ENCODE measurements at regions not wholly inside any gene's neighbourhood (a gene's known extent, or its start where the extent isn't known, plus 50 kb on each side); places are given as distances from the start of the nearest gene placed in this dataset.

DNA sequence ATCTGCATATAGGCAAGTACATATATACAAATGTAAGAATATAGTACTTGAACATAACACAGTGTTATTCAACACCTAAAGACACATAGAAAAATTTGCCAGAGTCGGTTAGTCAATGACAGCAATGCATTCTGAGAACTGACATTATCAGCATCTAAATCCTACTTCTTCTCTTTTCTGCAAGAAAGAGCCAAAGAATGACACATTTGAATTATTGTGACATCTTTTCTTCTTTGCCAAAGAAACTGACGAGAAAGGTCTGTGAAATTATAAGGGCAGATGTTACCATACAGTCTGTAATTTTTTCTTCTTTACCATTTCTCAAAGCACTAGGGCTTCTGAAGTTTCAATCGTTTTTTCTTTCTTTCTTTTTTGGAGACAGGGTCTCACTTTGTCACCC, 350.9 kb upstream of the NBEA start:
- no peak for DNase-seq

DNA sequence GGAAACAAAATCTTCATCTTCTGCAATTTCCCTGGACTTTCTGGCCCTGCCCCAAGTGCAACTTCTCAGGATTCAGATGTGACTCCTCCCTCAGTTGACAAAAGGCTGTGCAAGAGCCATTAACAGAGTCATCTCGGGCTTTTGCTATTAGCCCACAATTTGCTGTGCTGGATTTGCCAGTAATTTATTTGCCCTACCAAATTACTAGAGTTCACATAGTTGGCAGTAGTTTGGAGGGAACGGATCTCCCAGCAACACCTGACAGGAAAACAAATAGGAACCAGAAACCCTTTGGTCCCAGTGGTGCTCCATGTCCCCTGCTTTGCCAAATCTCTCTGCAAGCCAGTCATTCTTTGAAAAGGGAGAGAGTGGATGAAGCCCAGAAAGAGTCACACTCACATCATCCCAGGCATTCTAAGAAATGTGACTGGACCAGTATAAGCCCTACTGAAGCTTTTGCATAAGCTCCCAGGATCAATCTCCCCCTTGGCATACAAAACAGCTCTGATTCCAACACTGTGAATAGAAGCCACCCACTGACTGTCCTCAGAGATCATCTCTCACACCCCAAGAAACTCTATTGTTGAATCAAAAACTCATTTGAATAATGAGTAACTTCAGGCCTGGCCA, 350.1 kb upstream of the NBEA start:
- DNase-seq, result no peak

DNA sequence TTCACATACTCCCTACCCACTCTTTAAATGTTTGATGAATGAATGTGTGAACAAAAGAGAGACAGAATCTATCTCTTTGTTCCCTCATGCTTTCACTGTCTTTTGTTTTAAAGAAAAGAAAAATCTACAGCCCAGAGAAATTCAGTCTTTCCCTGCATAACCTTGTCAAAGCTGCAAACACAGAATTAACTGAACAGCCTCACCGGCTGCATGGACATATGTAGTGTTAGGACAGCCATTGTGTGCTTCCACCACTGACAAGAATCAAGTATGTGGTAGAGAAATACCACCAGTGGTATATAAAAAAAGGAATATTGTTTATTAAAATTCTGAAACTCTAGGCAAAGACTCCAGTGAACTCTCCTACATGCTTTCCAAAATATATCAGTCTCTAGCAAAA, 348.4 kb upstream of the NBEA start:
- no peak for DNase-seq

DNA sequence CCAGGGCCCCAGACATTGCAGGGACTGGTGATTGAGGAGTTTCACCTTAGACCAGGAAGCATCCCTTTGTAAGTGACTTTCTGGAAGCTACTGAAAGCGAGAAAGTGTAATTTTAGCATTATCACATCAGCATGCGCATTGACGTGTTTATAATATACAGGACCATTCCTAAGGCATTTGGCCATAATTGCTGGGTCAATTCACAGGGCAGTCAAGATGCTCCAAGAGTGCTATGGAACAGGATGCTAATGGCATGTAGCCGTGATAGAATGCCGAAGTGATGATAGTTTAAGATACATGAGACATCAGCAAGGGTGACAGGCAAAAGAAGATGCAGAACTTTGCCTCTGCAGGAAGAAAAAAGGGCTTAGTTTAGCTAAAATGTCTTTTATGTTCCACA, 347.6 kb upstream of the NBEA start:
- DNase-seq, result no peak

DNA sequence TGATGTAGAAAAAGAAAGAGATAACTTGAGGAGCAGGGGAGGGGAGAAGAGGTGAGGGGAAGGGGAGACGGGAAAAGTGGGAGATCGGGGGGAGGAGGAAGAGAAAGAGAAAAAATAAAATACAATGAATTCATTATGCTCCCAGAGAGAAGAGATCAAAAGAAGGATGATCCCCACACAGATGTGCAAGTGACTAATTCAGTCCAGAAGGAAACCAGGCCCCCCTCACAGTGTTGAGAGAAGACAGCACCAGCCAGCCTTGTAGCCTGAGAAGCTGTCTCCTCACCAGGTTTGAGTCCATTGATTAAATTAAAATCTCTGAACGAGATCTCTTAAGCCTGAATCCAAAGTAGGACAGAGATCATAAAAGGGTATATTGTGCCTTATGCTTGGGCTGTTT, 333.7 kb upstream of the NBEA start:
- no peak for DNase-seq

DNA sequence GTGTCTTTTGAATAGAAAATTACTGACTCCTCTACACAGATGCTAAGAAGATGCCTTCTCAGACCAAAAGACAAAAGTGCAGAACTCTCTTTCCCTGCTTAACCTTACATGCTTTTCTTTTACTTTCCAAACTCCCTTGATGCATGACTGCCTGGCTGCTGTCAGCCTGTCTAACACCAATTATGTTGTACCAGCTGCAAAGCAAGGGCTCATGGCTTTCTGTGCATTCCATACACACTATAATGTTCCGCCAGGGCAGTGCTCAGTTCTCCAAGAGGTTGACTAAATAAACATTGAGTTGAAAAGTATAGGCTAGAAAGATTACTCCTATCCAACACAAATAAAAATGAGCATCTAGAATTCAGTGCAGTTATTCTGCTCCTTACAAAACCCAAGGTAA, 330.4 kb upstream of the NBEA start:
- no peak for DNase-seq

DNA sequence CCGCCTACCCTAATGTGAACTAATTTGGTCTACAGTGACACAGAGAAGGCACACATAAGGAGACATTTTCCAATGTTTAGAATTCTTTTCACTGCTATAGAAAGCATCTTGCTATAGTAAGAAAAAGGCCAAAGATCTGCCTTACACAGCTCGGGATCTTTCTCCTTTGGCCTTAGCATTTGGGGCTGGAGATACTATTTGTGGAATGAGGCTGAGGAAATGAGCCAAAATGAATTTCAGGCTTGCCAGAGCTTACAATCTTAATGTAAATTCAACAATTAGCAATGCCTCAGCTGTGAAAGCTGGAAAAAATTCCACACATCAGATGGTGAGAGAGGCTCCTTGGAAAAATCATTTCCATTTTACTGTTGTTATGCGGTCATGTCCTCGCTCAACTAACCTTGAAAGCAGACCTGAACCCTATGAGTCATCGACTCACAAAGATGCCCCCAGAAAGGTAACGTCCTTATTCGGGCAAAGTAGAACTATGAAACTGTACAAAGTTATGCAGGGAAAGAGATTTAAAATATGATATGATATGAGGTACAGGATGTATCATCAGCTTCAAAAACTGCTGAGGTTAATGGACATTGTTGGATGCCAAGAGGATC, 324.5 kb upstream of the NBEA start:
- no peak for DNase-seq

DNA sequence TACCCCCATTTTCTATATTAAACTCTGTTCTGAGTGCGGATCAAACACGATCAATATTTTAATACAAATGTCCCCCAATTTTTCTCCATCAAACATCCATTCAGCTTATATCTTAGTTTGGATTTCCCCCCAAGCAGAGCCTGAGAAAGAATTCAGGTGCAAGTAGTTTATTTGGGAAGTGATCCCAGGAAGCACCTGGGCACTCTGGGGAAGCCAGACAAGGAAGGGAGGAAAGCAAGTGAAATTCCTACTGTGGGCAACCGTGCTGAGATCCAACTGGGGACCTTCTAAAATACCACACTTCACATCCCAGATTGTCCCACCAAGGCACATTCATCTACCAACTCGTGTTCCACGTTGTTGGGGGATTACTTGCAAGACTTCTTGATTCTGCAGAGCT, 323.4 kb upstream of the NBEA start:
- no peak for DNase-seq

DNA sequence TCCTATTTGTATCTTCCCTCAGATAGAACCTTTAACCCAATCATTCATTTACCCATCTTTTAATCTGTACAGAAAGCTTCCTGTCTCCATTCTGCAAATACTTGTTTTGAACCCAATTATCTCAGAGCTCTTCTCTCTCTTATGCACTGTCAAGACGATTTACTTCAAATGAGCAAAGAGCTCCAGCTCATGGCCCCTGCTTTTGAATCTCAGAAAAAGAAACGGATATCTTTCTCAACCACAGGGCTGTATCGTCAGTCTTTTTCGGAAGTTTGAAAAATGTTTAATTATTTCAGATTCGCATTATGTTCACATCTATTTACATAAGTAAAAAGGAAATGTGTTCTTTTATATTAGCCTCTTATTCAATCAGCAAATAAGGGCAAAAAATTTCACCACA, 322.7 kb upstream of the NBEA start:
- DNase-seq, result no peak

DNA sequence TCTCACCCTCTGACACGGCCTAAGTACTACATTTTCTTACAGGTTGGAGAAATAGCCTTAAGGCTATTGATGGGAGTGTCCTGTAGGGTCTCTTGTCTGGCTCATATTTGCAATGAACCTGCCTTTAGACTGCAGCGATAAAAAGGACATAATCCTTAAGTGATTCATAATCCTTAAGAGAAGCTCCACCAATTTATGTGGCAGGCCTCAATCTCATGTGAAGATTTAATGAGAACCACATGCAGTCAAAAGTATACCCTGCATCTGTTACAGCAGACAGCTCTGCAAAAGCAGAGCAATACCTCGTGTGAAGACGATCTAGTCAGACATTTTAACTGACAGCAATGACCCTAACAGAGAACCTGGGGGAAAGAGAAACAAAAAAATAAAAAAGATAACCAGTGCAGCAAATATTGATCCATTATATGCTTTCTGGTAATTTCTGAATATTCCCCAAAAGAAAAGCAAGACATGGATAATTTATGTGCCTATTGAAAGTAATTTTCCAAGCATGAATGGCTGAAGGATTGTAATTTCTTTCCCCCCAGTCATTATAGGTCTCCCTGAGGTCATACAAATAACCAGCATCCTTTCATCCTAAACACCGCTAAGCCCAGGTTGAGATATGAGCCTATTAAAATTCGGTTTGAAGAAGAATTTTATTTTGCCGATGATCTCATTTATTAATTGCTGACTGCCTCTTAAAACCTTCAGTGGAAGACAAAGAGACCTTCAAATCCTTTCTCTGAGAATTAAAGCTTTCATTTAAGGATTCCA, 321.8 kb upstream of the NBEA start:
- no peak for DNase-seq

DNA sequence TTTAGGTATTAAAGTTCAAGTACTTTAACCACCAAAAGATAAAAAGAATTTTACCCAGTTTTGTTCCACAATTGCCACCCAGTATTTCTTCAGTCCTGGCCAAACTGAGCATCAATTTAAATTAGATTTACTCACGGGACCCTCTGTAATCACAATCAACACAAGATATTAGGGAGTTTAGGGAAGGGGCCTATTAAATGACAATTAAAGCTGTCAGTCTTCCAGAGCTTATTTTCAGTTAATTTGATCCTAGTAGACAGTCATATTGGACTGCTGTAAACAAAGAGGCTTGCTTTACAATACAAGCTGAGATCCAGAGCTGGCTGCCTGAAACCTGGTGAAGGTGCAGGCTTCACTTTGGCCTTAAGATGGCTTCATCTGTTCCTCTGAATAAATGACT, 321.2 kb upstream of the NBEA start:
- no peak for DNase-seq

DNA sequence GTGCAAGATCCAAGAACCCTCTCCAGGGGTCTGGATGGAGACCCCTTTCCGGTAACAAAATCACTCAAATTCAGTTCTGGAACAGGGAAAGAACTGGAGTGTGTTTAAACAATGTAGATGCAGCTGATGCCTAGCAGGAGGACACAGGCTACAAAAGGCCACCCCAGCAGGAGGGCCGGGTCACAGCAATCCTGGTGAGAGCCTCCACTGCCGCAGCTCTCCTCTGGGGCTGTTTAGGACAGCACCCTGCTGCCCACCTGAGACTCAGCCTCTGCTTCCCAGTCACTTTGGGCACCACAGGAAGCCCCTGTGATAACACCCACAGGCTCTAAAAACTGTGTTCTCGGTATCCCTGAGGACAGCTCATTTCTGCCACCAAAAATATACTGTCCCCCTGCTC, 318.7 kb upstream of the NBEA start:
- DNase-seq, result no peak

DNA sequence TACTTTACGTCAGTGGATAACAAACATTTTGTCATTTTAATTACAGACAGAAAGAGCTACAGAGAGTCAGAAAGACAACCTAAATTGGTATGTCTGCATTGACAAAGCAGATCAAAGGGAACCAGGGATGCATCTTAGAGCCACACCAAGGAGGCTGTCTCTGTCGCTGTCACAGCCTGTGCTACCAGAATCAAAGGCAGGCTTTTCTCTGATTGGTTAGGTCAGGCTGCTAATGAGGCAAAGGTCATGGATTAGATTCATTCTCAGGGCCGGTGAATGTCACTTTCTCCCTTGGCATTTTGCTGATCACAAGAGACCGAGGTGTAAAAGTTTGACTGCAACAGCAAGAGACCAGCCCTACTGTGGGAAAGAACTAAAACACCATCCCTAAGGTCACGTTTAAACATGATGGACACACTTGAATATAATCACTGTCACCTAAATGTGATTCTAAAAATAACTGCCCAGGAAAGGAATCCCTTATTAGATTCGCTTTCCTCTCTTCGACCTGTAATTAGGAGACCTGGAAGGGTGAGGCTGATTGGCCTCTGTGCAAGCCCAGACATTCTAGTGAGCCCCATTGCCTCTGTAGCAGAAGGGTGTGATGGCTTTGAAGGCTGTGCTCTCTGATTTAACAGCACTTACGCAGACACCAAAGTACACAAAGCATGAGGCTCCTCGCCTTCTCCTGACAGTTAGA, 314.4 kb upstream of the NBEA start:
- DNase-seq, result no peak

DNA sequence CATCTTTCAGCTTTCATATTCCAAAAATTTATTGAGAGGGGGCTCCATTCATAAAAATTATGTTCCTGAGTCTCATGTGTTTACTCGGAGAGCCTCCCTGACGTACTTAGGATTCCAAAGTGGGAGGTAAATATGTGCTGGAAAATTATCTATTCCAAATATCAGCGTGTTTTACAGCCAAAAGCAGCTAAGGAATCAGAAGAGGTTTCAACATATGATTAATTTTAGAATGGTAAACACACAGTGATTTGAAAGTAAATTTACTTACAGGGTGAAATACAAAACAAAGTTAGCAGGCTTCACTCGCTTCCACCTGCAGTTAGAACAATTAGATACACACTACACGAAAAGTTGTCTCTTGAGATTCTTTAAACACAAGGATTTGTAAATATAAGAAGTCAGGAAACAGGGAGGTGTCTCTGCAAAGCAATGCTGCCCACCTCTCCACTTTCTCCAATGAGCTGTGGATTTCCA, 313.8 kb upstream of the NBEA start:
- DNase-seq, result no peak

DNA sequence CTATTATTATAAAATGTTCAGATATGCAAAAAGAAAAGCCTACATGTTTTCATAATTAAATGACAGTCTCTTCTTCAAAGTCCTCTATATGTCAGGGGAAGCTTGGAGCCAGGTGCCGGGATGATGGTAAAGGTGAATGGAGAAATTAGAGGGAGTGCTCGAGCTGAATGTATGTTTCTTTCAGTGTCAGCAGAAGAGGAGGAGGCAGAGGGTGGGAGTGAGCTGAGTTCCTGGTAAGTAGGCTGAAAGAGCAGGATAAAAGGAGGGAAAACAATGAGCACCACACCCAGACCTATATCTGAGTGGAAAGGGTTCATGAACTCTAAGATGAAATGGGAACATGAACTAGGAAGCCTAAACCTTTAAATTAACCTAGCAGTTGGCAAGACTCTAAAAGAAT, 307.6 kb upstream of the NBEA start:
- DNase-seq, result no peak

DNA sequence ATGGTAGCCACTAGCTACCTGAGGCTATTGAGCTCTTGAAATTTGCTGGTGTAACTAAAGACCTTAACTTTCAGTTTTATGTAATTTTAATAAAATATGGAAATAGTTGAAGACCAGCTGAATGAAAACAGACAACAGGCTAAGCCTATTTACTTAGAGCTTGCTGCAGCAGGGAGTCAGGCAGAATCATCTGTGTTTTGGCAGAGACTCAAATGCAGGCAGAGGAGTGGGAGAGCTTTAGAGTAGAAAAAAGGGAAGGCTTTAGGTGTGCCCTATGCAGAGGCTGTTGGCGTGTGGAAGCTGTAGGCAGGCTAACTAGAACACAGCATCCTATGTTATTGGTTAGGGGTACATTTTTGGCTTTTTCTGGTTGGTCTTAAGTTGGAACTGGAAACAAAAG, 304.9 kb upstream of the NBEA start:
- DNase-seq, result no peak

DNA sequence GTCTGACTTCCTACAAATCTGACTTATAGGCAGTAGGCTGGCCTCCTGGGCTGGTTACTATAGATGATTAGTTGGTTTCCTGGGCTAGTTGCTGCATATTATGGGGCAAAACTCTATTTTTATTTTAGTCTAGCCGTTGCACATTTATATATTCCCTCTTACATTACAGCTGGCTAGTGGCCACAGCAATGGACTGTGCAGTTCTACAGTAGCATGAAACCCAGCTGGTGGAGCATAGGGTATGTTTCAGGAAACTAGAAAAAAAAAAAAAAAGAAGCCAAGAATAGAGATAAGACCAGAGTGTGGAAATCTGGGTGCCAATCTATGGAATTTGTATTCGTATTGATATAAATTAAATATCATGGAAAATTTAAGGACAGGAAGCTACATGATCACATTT, 304.4 kb upstream of the NBEA start:
- no peak for DNase-seq

DNA sequence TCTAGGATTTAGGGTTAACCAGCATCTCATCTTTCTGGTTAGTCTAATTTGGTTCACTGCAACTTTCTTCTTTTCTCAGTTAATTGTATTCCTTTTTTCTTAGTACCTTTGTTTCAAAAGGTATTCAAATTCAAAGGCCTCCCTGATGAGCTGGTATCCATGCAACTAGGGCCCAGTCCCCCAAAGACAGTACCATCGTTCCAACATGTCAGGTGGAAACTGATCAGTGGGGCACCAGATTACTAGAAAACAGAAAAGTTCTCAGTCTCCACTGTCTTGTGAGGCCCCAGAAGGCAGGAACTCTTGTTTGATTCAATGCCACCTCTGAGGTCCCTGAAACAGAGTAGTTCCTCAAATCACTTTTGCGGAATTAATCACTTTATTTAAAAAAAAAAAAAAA, 303.2 kb upstream of the NBEA start:
- no peak for DNase-seq

DNA sequence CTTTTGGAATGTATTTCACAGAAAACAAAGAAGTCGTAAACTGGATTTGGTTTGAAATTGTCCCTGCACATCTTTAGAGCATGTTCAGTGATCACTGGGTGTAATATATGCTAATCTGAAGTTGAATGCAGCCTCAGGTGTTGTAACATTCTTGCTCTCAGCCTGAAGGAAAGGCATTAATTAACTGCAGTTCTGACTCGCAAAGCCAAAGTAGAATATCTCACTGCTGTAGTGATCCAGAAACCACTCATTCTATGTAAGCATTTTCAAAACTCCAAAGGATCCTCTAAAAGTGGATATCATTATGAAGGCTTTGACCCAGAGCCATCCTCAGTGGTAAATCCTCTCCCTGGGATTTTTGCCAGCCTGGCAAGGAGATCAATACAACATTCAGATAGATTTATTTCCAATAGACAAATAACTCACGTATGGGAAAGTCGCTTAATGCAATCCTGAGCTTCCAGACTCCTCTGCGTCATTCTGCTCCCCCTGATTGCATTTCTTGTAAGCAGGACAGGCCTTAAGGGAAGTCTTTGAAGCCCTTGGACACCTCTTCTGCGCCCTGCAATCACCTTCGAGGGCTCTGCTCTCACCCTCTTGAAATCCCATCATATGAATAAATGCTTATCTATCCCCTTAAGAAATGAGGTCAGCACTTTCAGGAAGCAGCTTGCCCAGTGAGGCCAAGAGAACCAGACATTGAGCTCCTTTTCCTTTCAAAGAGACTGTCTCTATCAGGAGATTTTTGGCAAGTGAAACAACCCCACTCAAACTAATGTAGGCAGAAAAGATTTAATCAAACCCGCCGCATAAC, 301.7 kb upstream of the NBEA start:
- DNase-seq, result no peak

DNA sequence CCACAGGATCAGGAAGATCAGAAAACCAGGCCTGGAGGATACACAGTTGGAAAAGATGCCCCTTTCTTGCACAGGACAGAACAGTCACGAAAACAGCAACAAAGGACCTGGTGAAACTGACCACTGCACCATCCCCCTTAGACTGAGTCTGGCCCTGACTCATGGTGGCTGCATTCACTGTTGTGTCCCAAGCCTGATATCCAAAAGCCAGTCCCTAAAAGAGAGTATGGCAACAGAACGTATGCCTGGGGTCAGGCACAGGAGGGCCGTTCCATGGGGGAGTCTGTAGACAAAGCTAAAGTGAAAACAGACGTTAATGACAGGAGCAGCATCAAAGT, 301.1 kb upstream of the NBEA start:
- DNase-seq, result no peak

DNA sequence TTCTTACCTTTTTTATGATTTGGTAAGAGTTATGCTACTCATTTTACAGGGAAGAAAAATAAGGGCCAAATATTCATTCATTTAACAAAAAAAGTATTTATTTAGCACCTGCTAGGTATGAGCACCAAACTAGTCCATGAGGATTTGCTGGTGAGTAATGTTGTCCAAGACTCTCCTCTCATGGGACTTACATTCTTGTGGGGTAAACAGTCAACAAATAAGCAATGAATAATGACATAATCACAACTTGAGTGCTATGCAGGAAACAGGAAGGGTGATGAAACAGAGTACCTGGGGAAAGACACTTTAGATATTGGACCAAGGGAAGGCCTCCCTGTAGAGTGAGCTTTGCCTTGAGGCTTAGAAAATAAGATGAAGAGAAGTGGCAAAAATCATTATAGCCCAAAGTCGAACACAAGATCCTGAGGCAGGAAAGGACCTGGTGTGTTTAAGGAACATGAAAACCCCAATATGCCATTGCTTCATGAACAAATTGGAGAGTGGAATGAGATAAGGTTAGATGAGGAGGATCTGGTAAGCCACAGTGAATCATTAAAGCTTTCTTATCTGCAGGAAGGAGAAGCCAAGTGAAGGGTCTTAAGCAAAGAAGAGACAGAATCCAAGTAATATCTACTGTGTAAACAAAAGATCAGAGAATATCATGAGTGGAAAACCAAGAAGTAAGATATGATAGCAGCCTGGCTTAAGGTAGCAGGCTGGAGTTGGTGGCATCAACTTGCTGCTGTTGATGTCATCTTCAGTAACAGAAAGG, 294.5 kb upstream of the NBEA start:
- no peak for DNase-seq

DNA sequence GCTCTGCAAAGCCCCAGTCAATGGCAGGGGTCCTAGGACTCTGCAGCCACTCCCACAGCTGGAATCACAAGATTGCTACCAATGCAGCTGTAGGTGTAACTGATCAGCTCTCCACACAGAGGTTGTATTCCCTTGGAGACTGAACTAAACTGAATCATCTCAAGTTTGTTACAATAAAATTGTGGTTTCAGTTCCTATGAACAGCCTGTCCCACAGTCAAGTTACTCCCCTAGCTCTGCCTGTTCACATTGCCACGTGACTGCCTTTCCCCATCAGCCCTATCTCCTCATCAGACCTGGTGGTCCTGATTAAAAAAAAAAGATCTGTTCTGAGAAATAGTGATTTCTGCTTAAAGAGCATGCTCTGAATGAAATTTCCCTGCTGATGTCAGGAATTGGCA, 287.9 kb upstream of the NBEA start:
- DNase-seq, result no peak

All from CD4-positive, alpha-beta T cell treated with Interleukin-21 for 1 hour (primary cell).